GM20000 (cell line): ENCODE measurements at regions not wholly inside any gene's neighbourhood (a gene's known extent, or its start where the extent isn't known, plus 50 kb on each side); places are given as distances from the start of the nearest gene placed in this dataset.

Source experiments
- DNase-seq: peaks from one replicate; pipeline ENCODE4 v3.0.0; 2012; ENCODE audit warnings: low spot score
- TF ChIP-seq, protein P1 (sequence below): IDR thresholded peaks from 2 replicates; pipeline ENCODE4 v1.5.1; 2012; ENCODE audit warnings: mild to moderate bottlenecking, control low read depth; ENCODE audit errors: extremely low read depth, missing control alignments

DNA sequence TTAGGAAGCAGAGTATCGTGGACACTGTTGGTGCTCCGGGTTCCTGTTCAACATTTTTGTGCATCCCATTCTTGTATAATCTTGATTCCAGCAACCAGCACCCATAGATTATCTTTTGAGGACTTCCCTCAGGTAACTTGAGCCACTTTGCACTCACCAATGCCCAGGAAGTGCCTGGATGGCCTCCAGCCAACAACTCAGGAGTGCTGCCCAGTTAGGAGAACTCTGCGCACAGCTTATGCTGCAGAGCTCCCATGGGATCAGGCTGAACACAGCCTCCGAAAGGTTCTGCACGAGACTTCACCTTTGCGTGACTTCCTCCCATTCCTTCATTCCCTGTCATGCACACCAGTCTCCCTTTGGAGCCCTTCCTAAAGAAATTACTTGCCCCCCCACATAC lies 64.3 kb upstream of the LRRN1 start:
- DNase-seq, result no peak
- TF ChIP-seq, protein P1, sequence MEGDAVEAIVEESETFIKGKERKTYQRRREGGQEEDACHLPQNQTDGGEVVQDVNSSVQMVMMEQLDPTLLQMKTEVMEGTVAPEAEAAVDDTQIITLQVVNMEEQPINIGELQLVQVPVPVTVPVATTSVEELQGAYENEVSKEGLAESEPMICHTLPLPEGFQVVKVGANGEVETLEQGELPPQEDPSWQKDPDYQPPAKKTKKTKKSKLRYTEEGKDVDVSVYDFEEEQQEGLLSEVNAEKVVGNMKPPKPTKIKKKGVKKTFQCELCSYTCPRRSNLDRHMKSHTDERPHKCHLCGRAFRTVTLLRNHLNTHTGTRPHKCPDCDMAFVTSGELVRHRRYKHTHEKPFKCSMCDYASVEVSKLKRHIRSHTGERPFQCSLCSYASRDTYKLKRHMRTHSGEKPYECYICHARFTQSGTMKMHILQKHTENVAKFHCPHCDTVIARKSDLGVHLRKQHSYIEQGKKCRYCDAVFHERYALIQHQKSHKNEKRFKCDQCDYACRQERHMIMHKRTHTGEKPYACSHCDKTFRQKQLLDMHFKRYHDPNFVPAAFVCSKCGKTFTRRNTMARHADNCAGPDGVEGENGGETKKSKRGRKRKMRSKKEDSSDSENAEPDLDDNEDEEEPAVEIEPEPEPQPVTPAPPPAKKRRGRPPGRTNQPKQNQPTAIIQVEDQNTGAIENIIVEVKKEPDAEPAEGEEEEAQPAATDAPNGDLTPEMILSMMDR, result no peak

DNA sequence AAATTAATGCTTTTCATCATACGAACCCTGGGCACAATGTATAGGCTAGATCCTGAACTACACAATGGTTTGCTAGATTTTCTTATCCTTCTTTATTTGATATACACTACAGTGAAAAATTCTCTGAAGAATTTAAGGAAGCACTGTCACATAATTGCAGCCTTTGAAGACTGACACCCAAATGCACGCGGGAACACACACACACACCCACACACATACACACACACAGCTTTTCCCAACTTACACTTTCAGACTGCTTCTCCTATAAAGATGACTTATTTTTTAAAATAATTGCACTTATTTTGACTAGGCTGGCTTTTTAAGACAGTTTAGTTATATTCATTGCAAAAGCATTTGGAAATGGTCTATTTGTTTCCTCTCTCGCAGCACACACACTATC lies 70.0 kb upstream of the LRRN1 start:
- no peak for DNase-seq

DNA sequence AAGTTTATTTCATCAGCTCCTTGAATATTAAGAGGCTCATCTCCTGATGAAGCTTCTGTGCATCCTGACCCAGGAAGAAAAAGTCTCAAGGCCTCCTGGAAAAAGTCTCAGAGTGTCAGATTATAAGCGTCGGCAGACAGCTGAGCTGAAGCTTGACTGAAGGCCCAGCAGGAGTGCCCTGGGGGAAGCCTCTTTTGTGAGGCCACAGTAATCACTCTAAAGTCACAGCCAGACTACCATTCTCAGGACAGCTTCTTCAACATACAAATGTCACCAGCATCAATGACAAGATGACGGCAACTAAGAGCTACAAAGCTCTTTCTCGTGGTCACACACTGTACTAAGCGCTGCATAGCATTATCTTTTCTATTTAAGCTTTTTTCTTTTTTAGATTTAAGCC lies 72.7 kb upstream of the LRRN1 start:
- DNase-seq, result no peak
- TF ChIP-seq, protein P1, result no peak

More for the DNA sequence above, 70.0 kb upstream of the LRRN1 start:
- TF ChIP-seq, protein P1, result no peak

DNA sequence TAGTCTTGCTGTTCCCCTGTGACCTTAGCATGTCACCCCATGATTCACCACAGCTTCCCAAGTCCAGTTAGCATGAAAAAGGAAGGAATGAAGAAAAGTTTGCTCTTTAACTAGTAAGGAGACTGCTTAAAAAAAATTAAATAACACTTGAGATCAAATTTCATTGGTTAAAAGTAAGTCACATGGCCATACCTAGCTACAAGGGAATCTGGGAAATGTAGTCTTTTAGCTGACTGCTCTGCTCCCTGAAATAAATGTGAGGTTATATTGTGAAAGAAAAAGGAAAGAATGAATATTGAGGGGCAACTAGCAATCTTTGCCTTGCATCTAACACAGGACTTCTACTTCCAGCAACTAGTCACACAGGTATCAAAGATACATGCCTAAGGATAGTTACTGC lies 84.7 kb upstream of the LRRN1 start:
- TF ChIP-seq, protein P1, result no peak

DNA sequence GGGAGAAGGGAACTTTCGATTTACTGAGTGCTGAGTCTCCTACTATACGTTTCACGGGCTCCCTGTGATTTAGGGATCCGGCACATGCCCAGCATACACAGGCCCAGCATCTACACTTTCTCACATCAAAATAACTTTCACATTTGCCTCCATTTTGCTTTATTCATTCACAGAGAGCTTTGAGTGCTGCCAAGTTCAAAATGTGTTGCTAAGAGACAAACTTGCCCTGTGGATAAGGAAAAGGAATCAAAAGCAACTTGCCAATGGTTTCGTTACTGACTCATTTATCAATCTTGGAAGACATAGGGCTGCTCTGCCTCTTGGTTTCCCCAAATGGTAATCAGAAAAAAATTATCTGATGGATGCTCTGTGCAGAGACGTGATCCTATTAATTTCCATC lies 86.3 kb upstream of the LRRN1 start:
- TF ChIP-seq, protein P1, result no peak
- no peak for DNase-seq

More for the DNA sequence above, 84.7 kb upstream of the LRRN1 start:
- no peak for DNase-seq

DNA sequence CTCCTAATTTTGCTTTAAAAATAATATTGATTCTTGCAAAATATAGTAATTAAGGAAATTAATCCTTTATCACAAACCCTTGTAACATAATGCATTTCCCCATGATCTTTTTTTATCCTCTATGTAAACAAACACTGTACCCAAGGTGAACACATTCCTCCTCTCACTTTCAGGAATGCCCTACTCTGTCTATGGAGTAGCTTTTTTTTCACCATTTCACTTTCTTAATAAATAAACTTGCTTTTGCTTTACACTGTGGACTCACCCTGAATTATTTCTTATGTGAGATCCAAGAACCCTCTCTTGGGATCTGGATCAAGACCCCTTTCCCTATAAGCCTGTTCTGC lies 90.5 kb upstream of the LRRN1 start:
- TF ChIP-seq, protein P1, result no peak

DNA sequence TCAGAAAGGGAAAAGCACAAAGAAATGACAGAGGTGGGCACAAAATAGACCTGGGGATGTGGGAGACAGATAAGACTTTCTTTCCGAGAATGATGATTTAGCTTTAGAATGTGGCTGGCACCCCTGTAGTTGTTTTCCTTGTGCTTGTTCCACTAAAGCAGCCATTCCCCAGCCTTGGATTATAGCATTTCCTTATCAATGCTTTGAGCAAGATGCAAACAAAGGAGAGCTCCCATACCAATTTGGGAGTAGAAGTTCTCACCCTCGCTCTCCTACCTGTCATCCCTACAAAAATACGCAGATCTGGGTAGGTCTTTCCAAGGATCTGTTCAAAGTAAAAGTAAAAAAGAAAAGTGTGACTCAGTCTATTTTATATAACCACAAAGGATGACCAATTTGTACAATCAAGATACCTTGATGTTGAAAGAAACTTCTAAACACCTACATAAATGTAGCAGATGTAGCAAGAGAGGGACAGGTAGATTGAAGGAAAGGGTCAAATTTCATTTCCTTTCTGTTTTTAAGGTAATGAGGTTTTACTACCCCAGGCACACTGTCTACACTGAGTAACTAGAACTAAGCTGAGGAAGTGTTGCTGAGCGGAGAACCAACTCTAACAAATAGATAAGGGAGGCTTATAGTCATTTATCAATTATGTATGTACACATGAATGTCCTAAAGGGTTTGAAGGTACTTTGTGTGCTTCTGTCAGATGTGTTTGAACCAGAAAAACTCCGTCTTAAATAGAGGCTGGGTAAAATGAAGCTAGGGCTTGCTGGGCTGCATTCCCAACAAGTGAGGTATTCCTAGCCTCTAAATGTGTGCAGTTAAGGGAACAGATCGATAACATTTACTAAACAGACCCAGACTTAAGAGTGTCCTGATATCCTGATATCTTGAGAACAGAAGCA lies 91.1 kb upstream of the LRRN1 start:
- TF ChIP-seq, protein P1, result no peak
- DNase-seq, result no peak

More for the DNA sequence above, 90.5 kb upstream of the LRRN1 start:
- no peak for DNase-seq
